Stimulated activated CD4-positive, alpha-beta T cell treated with anti-CD3 and anti-CD28 coated beads, Interleukin-4, amount 100 ng/mL, for 48 hours (primary cell): ENCODE measurements at regions not wholly inside any gene's neighbourhood (a gene's known extent, or its start where the extent isn't known, plus 50 kb on each side); places are given as distances from the start of the nearest gene placed in this dataset.
"Not testable (repeated sequence)": the region's sequence is repeated elsewhere in the genome, so short reads cannot be mapped to it uniquely, and the experiment has no call there.

Source experiments
- DNase-seq, 2 donors: peaks; one replicate each; pipeline ENCODE4 v3.0.0-alpha.2; 2020; ENCODE audit warnings: low read depth in 2 of 2

GRCh38 chr4:126976850-126977632, 655.7 kb upstream of the INTU start:
- no peak for DNase-seq

- no peak for DNase-seq
These were observed 646.8 kb upstream of the INTU start for GRCh38 chr4:126986005-126986404.

GRCh38 chr4:126986828-126987227, 645.9 kb upstream of the INTU start:
- no peak for DNase-seq

- DNase-seq = no peak
These were observed 640.8 kb upstream of the INTU start for GRCh38 chr4:126991965-126992364.

GRCh38 chr4:126992910-126993309, 639.8 kb upstream of the INTU start:
- DNase-seq = no peak

- DNase-seq = no peak
These were observed 639.4 kb upstream of the INTU start for GRCh38 chr4:126993351-126993750.

- no peak for DNase-seq
These were observed 637.5 kb upstream of the INTU start for GRCh38 chr4:126995235-126995634.

- no peak for DNase-seq
These were observed 632.6 kb upstream of the INTU start for GRCh38 chr4:127000110-127000509.

- no peak for DNase-seq
These were observed 631.9 kb upstream of the INTU start for GRCh38 chr4:127000846-127001245.

- no peak for DNase-seq
These were observed 630.8 kb upstream of the INTU start for GRCh38 chr4:127001933-127002332.

- DNase-seq = no peak
These were observed 626.3 kb upstream of the INTU start for GRCh38 chr4:127006446-127006877.

GRCh38 chr4:127007305-127007704, 625.5 kb upstream of the INTU start:
- DNase-seq = no peak

GRCh38 chr4:127012549-127012948, 620.2 kb upstream of the INTU start:
- DNase-seq = no peak

- no peak for DNase-seq
These were observed 617.1 kb upstream of the INTU start for GRCh38 chr4:127015667-127016117.

GRCh38 chr4:127018381-127018780, 614.4 kb upstream of the INTU start:
- no peak for DNase-seq

GRCh38 chr4:127020831-127021230, 611.9 kb upstream of the INTU start:
- DNase-seq = not testable (repeated sequence)

GRCh38 chr4:127036296-127036695, 596.5 kb upstream of the INTU start:
- DNase-seq = no peak

GRCh38 chr4:127045861-127046260, 586.9 kb upstream of the INTU start:
- DNase-seq = no peak

GRCh38 chr4:127047930-127048329, 584.8 kb upstream of the INTU start:
- no peak for DNase-seq

- DNase-seq = no peak
These were observed 584.2 kb upstream of the INTU start for GRCh38 chr4:127048376-127049044.

- no peak for DNase-seq
These were observed 583.2 kb upstream of the INTU start for GRCh38 chr4:127049526-127049925.

GRCh38 chr4:127052742-127053141, 580.0 kb upstream of the INTU start:
- no peak for DNase-seq

- DNase-seq = no peak
These were observed 577.4 kb upstream of the INTU start for GRCh38 chr4:127055357-127055756.
